ENCODE measurements at regions not wholly inside any gene's neighbourhood (a gene's known extent, or its start where the extent isn't known, plus 50 kb on each side); places are given as distances from the start of the nearest gene placed in this dataset.
A peak's percentile ranks its signal among the peaks of the same experiment; 100 is the strongest.

DNA sequence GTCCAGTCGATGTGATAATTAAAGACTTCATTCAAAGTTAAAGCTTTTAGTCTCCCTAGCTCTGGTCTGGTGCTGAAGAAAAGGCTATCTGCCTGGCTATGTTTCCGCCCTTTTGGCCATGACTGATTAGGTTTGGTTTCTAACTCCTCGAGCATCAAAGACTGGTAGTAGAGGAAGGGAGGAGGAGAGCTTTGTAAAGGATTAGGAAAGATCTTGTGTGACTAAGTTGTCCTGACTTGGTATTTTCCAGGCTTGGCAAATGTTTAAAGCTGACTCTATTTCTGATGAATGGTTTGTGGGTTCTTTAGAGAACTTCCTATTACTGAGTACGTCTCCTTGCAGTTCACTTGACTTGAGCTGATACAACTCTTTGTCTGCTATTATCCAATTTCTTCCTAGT, 312.9 kb downstream of the GJA1 start:
- Mint-ChIP-seq H3K36me3 (ENCODE audit: low read depth) (no peaks in the 10 kb centered on the region), H3K27ac (peak overlapping the region; percentile 23), H3K27me3 (ENCODE audit: low read depth, poor library complexity) (peaks cover 4% of the 10 kb centered on the region), H3K4me3 (no peak overlapping the region), H3K4me1 (peaks cover 26% of the 10 kb centered on the region), H3K9me3 (peaks cover 15% of the 10 kb centered on the region)
- DNase-seq = no peak
- TF ChIP-seq, protein P1, sequence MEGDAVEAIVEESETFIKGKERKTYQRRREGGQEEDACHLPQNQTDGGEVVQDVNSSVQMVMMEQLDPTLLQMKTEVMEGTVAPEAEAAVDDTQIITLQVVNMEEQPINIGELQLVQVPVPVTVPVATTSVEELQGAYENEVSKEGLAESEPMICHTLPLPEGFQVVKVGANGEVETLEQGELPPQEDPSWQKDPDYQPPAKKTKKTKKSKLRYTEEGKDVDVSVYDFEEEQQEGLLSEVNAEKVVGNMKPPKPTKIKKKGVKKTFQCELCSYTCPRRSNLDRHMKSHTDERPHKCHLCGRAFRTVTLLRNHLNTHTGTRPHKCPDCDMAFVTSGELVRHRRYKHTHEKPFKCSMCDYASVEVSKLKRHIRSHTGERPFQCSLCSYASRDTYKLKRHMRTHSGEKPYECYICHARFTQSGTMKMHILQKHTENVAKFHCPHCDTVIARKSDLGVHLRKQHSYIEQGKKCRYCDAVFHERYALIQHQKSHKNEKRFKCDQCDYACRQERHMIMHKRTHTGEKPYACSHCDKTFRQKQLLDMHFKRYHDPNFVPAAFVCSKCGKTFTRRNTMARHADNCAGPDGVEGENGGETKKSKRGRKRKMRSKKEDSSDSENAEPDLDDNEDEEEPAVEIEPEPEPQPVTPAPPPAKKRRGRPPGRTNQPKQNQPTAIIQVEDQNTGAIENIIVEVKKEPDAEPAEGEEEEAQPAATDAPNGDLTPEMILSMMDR (IDR thresholded peaks at IDR 0.05) = no peak

DNA sequence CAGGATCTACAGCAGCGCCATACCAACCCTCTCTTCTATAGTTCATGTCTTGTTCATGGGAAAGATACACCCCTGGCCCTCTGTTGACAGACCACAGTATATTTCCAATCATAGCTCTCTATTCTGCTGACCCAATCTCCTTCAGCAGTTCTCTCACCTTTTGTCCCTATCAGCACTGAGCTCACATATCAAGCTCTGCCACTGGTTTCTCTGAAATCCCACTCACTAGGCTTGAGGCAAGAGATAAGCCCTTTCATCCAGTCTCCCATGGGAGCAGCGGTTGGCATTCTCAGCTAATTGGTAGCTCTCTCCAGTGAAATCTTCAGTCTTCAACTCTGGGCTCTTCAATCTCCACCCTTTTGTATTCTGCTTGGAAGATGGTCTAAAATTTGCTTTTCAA, 313.4 kb downstream of the GJA1 start:
- peak overlapping the region; percentile 23 for H3K27ac Mint-ChIP-seq
- peaks cover 14% of the 10 kb centered on the region for H3K9me3 Mint-ChIP-seq
- DNase-seq = no peak
- TF ChIP-seq, protein P1 (IDR thresholded peaks at IDR 0.05) = no peak
- no peak overlapping the region for H3K4me3 Mint-ChIP-seq
- H3K4me1 Mint-ChIP-seq = peaks cover 23% of the 10 kb centered on the region
- no peaks in the 10 kb centered on the region for H3K36me3 Mint-ChIP-seq (ENCODE audit: low read depth)
- H3K27me3 Mint-ChIP-seq (ENCODE audit: low read depth, poor library complexity) = peaks cover 4% of the 10 kb centered on the region

- TF ChIP-seq, protein P1 (IDR thresholded peaks at IDR 0.05) = no peak
- H3K27ac Mint-ChIP-seq = no peak overlapping the region
- no peak overlapping the region for H3K4me3 Mint-ChIP-seq
- no peaks in the 10 kb centered on the region for H3K36me3 Mint-ChIP-seq (ENCODE audit: low read depth)
- H3K9me3 Mint-ChIP-seq = peaks cover 19% of the 10 kb centered on the region
- no peak for DNase-seq
- no peaks in the 10 kb centered on the region for H3K4me1 Mint-ChIP-seq
- no peaks in the 10 kb centered on the region for H3K27me3 Mint-ChIP-seq (ENCODE audit: low read depth, poor library complexity)
Observed at GRCh38 chr6:121755485-121755884, 320.0 kb downstream of the GJA1 start.

GRCh38 chr6:121756666-121757065, 321.2 kb downstream of the GJA1 start:
- H3K4me1 Mint-ChIP-seq = no peaks in the 10 kb centered on the region
- TF ChIP-seq, protein P1 (IDR thresholded peaks at IDR 0.05) = no peak
- H3K27ac Mint-ChIP-seq = no peak overlapping the region
- peaks cover 17% of the 10 kb centered on the region for H3K9me3 Mint-ChIP-seq
- DNase-seq = no peak
- H3K4me3 Mint-ChIP-seq = no peak overlapping the region
- peaks cover 3% of the 10 kb centered on the region for H3K36me3 Mint-ChIP-seq (ENCODE audit: low read depth)
- H3K27me3 Mint-ChIP-seq (ENCODE audit: low read depth, poor library complexity) = no peaks in the 10 kb centered on the region

GRCh38 chr6:121759370-121759769, 323.9 kb downstream of the GJA1 start:
- Mint-ChIP-seq H3K27ac (no peak overlapping the region), H3K36me3 (ENCODE audit: low read depth) (peaks cover 9% of the 10 kb centered on the region), H3K27me3 (ENCODE audit: low read depth, poor library complexity) (no peaks in the 10 kb centered on the region), H3K4me3 (no peak overlapping the region), H3K4me1 (no peaks in the 10 kb centered on the region), H3K9me3 (peaks cover 22% of the 10 kb centered on the region)
- no peak for DNase-seq
- TF ChIP-seq, protein P1 (IDR thresholded peaks at IDR 0.05) = no peak

DNA sequence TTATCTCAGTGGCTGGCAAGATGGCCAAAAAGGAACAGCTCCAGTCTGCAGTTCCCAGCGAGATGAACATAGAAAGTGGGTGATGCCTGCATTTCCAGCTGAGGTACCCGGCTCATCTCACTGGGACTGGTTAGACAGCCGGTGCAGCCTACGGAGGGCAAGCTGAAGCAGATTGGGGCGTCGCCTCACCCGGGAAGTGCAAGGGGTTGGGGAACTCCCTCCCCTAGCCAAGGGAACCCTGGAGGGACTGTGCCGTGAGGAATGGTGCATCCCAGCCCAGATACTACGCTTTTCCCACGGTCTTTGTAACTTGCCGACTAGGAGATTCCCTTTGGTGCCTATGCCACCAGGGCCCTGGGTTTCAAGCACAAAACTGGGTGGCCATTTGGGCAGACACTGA, 324.7 kb downstream of the GJA1 start:
- Mint-ChIP-seq H3K9me3 (peaks cover 22% of the 10 kb centered on the region), H3K36me3 (ENCODE audit: low read depth) (peaks cover 9% of the 10 kb centered on the region), H3K27ac (no peak overlapping the region), H3K4me3 (no peak overlapping the region), H3K27me3 (ENCODE audit: low read depth, poor library complexity) (no peaks in the 10 kb centered on the region), H3K4me1 (no peaks in the 10 kb centered on the region)
- DNase-seq = no peak
- TF ChIP-seq, protein P1 (IDR thresholded peaks at IDR 0.05) = no peak

All from nephron progenitor cell (in vitro differentiated cells).